ENCODE measurements at regions not wholly inside any gene's neighbourhood (a gene's known extent, or its start where the extent isn't known, plus 50 kb on each side); places are given as distances from the start of the nearest gene placed in this dataset.
A peak's percentile ranks its signal among the peaks of the same experiment; 100 is the strongest.

DNA sequence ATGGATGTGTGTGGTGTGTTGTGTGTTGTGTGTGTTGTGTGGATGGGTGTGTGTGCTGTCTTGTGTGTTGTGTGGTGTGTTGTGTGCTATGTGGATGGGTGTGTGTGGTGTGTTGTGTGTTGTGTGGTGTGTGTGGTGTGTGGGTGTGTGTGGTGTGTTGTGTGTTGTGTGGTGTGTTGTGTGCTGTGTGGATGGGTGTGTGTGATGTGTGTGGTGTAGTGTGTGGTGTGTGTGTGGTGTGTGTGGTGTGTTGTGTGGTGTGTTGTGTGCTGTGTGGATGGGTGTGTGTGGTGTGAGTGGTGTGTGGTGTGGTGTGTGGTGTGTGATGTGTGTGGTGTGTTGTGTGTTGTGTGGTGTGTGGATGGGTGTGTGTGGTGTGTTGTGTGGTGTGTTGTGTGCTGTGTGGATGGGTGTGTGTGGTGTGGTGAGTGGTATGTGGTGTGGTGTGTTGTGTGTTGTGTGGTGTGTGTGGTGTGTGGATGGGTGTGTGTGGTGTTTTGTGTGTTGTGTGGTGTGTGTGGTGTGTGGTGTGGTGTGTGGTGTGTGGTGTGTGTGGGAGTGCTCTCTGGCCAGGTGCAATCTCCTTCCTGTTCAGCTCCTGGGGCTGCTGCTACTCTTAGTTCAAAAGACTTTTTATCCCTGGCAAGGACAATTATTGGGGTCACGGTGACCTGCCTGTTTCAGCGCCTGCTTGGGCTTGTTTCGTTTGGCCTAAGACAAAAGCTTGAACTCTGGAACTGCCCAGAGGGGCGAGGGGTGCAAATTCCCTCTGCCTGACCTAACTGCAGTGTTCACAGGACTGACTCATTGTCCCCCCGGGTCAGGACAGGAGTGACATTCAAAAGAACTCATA lies 101.1 kb downstream of the UBIAD1 start:
- DNase-seq: no peak

DNA sequence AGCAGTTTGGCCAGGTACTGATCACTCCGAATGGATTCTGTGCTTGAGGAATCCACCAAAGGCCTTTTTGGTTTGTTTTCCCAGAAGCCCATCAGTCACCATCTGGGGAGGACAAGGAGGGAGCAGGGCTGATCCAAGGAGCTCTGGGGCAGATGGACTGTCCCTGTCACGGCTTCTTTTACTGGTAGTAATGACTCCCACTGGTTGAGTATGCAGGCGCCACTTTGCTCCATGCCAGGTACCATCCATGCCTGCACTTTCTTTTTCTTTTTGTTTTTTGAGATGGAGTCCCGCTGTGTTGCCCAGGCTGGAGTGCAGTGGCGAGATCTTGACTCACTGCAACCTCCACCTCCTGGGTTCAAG lies 101.7 kb downstream of the UBIAD1 start:
- no peak for DNase-seq

DNA sequence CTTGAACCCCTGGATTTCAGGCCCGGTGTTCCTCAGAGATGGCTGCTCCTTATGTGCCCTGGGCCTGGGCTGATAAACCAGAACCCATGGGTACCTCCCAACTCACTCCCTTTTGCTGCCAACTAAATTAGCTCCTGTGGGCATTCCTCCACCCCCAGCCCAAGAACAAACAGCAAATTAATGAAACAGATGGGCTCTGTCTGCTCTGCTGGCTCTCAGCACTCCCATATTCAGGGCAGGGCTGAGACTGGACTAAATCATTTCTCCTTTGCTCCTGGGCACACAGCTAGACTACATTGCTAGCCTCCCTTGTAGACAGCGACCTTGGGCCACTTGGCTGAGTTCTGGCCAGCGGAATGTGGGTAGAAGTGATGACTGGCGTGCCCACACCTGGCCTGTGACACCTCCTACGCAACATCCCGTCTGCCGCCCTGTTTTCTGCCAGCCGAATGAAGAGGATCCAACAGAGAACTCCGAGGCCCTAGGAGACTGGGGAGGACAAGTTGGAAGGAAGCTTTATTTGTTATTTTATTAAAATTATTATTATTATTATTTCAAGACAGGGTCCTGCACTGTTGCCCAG lies 101.9 kb upstream of the DISP3 start:
- DNase-seq: no peak

DNA sequence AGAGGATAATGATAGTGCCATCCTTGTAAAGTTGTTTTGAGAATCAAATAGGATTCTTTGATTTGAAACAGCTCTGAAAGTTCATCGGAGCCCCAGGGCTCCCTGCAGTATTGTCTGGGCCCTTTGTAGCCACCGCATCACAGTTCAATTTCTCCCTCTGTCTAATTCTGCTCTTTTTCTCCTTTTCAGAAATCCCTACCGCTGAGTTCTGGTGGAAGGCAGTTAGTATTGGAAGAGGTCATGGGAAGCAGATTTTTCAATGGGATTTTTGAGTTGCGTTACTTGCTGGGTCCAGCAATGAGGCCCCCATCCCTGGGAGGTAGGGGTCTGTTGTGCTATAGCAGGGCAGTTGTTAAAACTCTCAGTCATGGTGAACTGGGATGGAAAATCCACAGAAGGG lies 101.0 kb upstream of the DISP3 start:
- DNase-seq: no peak

DNA sequence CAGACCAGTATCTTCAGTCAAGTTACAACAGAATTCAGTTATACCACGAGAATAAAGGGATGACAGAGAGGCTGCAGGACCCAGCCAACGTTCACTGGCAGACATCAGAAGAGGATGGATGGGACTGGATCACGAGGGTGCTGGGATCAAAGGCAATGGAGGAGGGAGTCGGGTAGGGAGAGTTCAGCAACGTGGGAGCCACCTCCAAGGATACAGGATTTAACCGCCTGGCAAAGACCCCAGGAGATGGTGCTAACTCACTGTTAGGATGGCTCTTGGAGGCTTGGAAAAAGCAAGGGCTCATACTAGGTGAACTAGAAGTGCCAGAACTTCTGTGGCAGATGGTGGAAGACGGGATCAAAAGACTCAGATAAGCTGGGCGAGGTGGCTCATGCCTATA lies 99.1 kb upstream of the DISP3 start:
- DNase-seq: no peak

DNA sequence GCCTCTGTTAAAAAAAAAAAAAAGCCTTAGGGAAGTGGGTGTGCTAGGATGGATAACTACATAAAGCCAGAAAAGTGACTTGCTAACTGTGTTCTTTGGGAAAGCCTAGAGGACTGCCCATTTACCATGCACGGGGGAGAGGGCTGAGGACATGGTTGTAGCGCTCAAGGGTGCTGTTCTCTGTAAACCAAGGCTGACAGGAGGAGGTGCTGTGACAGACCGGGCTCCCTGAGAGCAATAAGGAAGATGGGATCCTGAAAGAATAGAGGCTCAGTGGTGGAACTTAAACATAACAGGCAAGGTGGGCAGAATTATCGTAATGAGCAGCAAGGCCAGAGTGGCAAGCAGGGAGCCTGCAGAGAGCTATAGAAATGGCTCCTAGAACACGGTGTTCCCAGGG lies 98.5 kb upstream of the DISP3 start:
- no peak for DNase-seq

DNA sequence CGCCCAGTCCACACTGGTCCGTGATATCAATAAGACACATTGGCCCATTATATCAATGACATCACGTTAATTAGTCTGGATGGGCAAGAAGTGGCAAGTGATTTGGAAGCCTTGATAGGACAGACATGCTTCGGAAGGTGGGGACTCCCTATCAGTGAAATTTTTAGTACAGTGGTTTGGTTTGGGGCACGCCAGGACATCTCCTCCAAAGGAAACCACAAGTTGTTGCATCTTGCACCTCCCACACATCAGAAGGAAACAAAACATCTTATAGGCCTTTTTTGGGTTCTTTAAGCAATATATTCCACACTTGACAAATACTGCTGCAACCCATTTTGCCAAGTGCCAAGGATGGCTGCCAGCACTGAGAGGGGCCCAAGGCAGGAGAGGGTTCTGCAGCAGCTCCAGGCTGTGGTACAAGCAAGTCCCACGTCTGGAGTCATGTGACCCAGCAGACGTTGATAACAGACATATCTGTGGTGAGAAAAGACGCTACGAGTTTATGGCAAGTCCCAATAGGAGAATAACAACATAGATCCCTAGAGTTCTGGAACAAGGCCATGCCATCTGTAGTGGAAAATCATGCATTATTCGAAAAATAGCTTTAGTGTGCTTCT lies 95.3 kb upstream of the DISP3 start:
- peak; percentile 54 for DNase-seq

DNA sequence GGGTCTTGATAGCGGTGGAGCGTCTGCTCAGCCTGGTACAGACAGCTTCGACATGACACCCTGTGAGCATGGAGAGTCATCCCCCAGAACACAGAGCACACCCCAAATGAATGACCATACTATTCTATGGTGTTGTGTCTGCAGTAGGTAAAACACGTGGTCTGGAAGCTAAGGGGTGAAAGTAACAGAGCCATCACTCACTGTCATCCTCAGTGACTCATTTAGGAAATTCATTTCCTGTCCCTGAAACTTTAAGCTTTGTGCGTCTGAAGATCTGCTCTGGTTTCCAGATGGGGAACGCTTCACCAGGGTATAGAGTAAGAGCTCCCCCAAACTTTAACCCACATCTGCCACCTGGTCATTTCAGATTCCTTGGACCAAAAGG lies 94.8 kb upstream of the DISP3 start:
- no peak for DNase-seq

DNA sequence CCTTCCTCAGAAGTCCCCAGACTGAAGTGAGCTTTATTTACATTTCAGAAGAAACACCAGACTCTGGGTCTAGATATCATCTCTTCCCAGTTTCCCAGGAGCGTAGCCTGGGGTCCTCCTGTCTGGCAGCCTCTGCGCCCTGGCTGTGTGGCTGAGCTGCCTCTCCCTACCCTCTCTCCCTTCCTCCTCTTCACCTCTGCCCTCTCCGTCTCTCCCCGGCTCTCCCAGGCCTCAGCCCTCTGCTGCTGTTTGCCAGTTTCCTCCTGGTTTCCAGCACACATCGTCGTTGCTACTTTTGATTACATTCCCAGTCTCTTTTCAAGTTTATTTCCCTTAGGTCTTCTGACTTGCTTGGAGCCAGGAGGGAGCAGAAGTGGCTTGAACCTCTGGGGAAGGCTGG lies 91.1 kb upstream of the DISP3 start:
- DNase-seq: no peak

DNA sequence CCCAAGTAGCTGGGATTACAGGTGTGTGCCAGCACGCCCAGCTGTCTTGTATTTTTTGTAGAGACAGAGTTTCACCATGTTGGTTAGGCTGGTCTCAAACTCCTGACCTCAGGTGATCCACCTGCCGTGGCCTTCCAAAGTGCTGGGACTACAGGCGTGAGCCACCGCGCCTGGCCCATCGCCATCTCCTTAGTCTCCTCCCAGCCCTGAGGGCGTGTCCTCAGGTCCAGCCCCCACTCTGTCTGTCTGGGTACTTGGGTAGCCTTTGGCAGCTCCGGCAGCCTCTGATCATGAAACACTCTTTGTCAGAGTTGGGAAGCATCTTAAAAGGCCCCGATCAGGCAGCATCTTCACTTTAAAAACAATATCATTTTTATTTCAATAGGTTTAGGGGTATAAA lies 90.3 kb upstream of the DISP3 start:
- no peak for DNase-seq

DNA sequence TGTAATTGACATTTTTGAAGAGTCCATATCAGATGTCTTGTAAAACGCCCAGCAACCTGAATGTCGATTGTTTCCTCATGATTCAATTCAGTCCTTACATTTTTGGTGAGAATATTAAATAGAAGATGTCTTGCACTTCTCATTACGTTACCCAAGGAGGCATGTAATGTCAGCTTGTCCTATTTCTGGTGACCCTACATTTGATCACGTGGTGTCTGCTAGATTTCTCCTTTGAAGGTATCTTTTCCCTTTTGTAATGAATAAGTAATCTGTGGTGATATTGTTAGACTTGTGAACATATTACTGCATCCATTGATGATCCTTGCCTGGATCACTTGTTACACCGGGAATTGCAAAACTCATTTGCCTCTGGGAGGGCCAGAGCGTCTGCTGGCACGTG lies 87.6 kb upstream of the DISP3 start:
- DNase-seq: no peak

DNA sequence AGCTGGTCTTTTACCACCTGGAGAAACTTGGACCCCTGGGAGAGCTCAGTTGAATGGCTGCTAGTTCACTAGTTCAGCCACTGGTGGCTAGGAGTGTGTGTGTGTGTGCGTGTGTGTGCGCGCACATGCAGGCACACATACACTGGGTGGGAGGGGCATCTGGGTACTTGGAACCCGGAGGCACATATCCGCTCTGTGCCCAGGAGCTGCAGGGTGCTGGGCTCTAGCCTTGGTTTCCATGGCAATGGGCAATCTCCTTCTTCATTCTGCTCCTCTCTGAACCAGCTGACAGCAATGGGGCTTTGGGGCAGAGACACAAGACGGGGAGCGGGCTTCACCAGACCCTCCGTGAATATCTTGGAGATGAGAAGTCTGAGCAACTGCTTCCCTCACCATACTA lies 87.1 kb upstream of the DISP3 start:
- DNase-seq: no peak

DNA sequence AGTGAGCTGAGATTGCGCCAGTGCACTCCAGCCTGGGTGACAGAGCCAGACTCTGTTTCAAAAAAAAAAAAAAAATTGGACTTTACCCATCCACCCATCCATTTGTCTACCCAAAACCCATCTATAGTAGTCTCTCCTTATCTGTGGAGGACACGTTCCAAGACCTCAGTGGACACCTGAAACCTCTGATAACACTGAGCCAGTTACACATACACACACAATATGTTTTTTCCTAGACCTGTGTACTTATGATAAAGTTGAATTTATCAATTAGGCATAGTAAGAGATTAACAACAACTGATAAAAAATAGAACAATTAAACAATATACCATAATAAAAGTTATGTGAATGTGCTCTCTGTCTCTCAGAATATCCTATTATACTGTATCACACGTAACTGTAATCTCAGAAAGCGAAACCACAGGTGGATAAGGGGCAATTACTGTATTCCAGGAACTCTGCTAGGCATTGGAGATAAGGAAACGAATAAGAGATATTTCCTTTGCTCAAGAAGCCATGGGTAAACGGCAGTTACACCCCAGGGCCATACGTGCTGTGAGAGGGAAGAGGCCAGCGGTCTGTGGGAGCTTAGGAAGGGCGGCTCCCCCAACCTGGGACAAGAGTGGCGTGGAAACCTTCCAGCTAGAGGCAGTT lies 84.2 kb upstream of the DISP3 start:
- no peak for DNase-seq

DNA sequence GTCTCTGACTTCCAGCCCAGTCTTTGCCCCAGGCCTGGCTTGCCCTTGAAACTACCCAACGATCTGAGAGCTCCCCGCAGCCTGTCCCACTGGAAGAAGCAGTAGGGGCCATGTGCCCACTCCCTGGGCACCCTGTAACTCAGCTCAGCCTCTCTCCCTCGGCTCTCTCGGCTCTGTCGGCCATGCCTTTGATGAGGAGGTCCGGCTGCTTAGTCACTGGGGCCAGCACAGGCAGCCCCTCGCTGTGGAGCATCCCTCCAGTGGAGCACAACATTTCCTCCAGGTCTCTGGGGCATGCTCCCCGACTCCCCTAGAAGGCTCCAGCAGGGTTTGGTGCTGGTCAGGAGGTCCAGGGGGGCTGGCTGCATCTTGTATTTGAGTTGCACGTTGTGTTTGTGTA lies 83.3 kb upstream of the DISP3 start:
- no peak for DNase-seq

DNA sequence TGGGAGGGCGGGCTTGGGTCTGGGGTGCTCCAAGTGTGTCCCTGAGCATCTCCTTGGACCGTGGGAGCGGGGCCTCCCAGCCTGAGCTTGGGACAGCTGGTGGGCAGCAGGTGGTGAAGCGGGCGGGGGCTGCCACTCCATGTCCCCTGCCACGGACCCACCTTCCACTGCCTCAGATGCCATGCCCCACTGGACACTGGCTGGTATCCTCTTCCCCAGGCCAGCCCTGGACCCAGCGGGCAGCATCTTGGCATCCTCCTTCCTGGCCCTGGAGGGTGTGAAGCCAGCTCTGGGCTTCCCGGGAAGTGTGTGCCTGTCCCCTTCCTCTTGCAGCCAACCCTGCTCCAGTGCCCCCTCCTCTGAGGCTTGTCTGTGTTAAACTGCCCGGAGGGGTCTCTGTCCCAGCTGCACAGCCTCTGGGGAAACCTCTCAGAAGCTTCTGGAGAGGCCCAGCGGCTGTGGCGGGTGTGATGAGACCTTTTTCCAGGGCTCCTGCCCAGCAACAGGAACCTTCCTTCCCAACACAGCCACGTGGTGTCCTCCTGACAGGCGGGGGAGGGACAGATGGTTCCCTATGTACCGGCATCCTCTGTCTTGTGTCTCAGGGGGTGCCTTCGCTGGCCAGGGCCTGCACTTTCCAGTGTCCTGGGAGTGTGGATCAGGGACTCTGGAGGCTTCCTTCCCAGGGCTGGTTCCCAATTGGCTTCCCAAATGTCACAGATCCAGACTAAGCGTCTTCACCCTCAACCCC lies 81.6 kb upstream of the DISP3 start:
- DNase-seq: no peak

DNA sequence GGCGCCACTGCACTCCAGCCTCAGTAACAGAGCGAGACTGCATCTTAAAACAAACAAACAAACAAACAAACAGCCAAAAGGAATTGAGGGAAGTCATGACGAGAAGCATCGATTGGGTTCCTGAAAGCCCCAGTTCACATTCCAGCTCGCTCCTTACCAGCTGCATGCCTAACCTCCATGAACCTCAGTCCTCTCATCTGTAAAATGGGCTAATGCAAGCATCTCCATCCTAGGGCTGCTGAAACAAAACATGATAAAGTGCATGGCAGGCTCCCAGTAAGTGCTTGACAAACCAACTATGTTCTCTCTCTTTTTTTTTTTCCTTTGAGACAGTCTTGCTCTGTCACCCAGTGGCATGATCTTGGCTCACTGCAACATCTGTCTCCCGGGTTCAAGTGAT lies 79.7 kb upstream of the DISP3 start:
- DNase-seq: no peak

DNA sequence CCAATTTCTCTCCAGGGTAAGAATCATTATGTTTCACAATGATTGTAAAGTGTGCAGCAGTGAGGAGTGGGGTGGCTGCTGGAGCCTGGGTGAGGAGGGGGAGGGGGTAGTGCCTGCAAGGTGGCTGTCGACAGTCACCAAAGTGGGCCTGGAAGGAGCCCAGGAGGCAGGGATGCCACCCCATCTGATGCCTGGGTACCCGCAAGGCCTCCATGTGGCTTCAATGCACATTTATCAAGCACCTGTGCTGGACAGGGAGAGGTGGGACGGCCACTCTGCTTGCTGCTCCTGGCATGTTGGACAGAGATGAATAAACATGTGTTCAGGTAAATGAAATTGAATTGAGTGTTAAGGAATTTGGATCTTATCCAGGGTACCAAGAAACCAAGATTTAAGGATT lies 78.8 kb upstream of the DISP3 start:
- DNase-seq: no peak

DNA sequence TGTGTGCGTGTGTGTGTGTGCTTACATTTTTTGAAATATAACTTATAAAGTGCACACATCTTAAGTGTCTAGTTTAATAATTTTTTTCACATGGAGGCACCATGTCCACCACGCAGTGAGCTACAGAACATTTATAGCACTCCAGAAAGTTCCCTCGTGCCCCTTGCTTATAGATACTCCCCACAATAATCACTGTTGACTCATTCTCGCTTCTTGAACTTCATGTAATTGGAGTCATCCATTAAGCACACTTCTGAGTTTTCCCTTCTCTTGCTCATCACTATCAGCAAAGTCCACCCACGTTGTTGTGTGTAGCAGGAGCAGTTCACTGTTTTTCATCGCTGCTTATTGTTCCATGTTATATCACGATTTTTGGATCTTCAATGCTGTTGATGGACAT lies 78.4 kb upstream of the DISP3 start:
- DNase-seq: no peak

DNA sequence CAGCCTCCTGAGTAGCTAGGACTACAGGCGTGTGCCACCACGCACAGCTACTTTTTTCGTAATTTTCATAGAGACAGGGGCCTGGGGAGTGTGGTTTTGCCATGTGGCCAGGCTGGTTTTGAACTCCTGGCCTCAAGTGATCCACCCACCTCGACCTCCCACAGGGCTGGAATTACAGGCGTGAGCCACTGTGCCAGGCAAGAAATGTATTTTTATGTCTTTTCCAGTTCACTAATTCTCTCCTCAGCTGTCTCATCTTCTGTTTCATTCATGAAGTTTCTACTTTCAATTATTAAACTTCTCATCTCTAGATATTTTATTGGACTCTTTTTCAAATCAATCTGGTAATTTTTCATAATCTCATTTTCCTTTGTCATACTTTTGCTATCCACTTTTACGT lies 72.1 kb upstream of the DISP3 start:
- DNase-seq: no peak

DNA sequence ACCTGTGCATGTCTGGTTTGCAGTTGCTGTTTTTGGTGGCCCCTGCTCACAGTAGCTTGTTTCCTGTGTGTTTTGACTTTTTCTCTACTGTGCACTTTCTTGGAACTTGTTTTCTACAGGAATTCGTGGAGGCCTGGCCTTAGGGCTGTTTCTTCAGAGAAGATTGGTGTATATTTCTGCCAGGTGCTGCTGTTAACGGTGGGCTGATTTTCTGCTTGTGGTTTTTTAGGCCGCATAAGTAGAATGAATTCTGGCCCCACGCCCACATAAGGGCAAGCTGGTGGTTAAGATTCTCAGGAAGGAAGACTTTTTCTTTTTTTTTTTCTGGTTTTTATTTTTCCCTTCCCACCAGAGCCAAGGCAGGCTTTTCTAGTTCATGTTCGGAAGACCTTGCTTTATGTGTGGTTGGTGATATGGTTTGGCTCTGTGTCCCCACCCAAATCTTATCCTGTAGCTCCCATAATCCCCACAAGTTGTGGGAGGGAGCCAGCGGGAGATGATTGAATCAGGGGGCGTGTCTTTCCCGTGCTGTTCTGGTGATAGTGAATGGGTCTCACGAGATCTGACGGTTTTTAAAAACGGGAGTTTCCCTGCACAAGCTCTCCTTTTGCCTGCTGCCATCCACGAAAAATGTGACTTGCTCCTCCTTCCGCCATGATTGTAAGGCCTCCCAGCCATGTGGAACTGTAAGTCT lies 71.5 kb upstream of the DISP3 start:
- peak; percentile 90 for DNase-seq

DNA sequence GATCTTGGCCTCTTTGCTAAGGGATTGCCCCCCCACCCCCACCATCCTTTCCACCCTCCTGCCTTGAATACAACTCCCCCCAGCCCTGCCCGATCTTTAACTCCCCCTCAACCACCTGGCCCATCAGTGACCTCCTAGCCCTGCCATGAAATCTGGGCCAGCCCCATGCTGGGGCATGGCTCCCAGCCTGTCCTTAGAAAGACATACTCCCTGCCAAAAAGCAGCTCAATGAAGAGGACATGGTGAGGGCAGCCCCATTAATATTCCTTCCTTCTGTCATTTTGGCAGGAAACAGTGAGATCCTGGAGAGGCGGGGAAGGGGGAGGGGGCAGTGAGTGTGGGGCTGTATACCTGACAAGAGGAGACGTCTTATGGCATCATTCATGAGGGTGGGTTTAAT lies 66.8 kb upstream of the DISP3 start:
- DNase-seq: no peak

DNA sequence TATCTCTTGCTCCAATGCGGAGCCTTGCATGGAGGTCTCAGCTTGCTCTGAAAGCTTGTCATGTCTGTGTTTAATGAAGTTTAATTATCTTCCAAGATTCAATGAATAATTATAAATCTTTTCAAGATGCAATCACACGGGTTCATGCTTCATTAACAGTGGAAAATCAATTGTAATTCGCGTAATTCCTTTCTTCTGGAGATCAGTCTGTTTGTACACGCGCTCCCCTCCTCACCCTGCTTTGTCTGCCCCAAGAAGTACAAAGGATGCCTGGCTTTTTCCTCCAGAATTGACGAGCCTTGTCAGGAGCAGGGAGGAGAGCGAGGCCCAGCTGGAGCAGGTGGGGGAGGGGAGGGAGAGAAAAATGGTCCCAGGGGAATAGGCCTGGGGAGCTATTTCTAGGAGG lies 65.0 kb upstream of the DISP3 start:
- DNase-seq: no peak
